ENCODE measurements at regions not wholly inside any gene's neighbourhood (a gene's known extent, or its start where the extent isn't known, plus 50 kb on each side); places are given as distances from the start of the nearest gene placed in this dataset.

- TF ChIP-seq CTCF (IDR thresholded peaks at IDR 0.05; ENCODE audit: unreplicated experiment): no peak
- Mint-ChIP-seq H3K9me3 (ENCODE audit: unreplicated experiment) (no peaks in the 10 kb centered on the region), H3K27me3 (ENCODE audit: insufficient read depth, unreplicated experiment) (peaks cover 29% of the 10 kb centered on the region), H3K27ac (ENCODE audit: low read depth, unreplicated experiment) (no peak overlapping the region), H3K4me3 (ENCODE audit: unreplicated experiment) (no peak overlapping the region), H3K4me1 (ENCODE audit: insufficient read depth, unreplicated experiment) (peaks cover 13% of the 10 kb centered on the region), H3K36me3 (ENCODE audit: insufficient read depth, unreplicated experiment) (no peaks in the 10 kb centered on the region)
- ChIA-PET CTCF (no interaction called here), POLR2A (no interaction called here)
- DNase-seq (ENCODE audit: unreplicated experiment): peak; percentile 4
- intact Hi-C loops (cut with micrococcal nuclease): no loop called here
- no TSS peak for BruUV-seq (replicated peaks)
Measured at GRCh38 chr18:71336576-71337210, 1047.8 kb downstream of the SOCS6 start.

DNA sequence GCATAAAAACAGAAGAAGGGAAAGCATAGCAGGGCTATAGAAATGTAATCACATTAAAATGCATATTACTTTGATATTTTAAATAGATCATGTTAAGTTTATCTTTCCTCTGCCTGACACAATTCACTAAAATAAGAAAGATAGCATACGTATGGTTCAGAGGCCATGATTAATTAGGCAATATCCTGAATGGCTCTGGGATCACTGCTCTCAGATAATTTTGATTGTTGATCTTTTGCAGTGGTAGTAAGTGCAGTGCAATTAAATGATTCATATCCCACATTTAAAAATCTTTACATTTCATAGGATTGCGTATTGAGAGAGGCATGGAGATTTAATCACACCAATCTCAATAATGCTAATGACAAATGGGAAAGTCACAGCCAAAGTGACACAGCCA lies 1040.7 kb downstream of the SOCS6 start:
- Mint-ChIP-seq H3K9me3 (ENCODE audit: unreplicated experiment) (peaks cover 8% of the 10 kb centered on the region), H3K36me3 (ENCODE audit: insufficient read depth, unreplicated experiment) (no peaks in the 10 kb centered on the region), H3K27me3 (ENCODE audit: insufficient read depth, unreplicated experiment) (peaks cover 32% of the 10 kb centered on the region), H3K27ac (ENCODE audit: low read depth, unreplicated experiment) (no peak overlapping the region), H3K4me3 (ENCODE audit: unreplicated experiment) (no peak overlapping the region), H3K4me1 (ENCODE audit: insufficient read depth, unreplicated experiment) (peaks cover 6% of the 10 kb centered on the region)
- intact Hi-C loops (cut with micrococcal nuclease): no loop called here
- ChIA-PET POLR2A (interaction anchor here (0.7 kb wide), 1 partner anchor 1063 kb away, joined by 3 read pairs; no protein-coding TSS in a partner anchor), CTCF (no interaction called here)
- DNase-seq (ENCODE audit: unreplicated experiment): no peak
- no TSS peak for BruUV-seq (replicated peaks)
- TF ChIP-seq CTCF (IDR thresholded peaks at IDR 0.05; ENCODE audit: unreplicated experiment): no peak

- DNase-seq (ENCODE audit: unreplicated experiment): no peak
- H3K36me3 Mint-ChIP-seq (ENCODE audit: insufficient read depth, unreplicated experiment): no peaks in the 10 kb centered on the region
- peaks cover 36% of the 10 kb centered on the region for H3K27me3 Mint-ChIP-seq (ENCODE audit: insufficient read depth, unreplicated experiment)
- no peak overlapping the region for H3K27ac Mint-ChIP-seq (ENCODE audit: low read depth, unreplicated experiment)
- peaks cover 6% of the 10 kb centered on the region for H3K4me1 Mint-ChIP-seq (ENCODE audit: insufficient read depth, unreplicated experiment)
- H3K4me3 Mint-ChIP-seq (ENCODE audit: unreplicated experiment): no peak overlapping the region
- peaks cover 8% of the 10 kb centered on the region for H3K9me3 Mint-ChIP-seq (ENCODE audit: unreplicated experiment)
- ChIA-PET POLR2A (interaction anchor here (0.7 kb wide), 1 partner anchor 1064 kb away, joined by 3 read pairs; no protein-coding TSS in a partner anchor), CTCF (interaction anchor here (0.5 kb wide), 1 partner anchor 635 kb away, joined by 4 read pairs; no protein-coding TSS in a partner anchor)
- BruUV-seq (replicated peaks): no TSS peak
- intact Hi-C loops (cut with micrococcal nuclease): no loop called here
- TF ChIP-seq CTCF (IDR thresholded peaks at IDR 0.05; ENCODE audit: unreplicated experiment): no peak
Measured at GRCh38 chr18:71329114-71329513, 1040.3 kb downstream of the SOCS6 start.

- H3K4me3 Mint-ChIP-seq (ENCODE audit: unreplicated experiment): no peak overlapping the region
- ChIA-PET POLR2A (no interaction called here), CTCF (interaction anchor here (1.1 kb wide), 1 partner anchor 8 kb away, joined by 3 read pairs; no protein-coding TSS in a partner anchor)
- no peaks in the 10 kb centered on the region for H3K36me3 Mint-ChIP-seq (ENCODE audit: insufficient read depth, unreplicated experiment)
- H3K9me3 Mint-ChIP-seq (ENCODE audit: unreplicated experiment): peaks cover 8% of the 10 kb centered on the region
- BruUV-seq (replicated peaks): no TSS peak
- no peak for TF ChIP-seq CTCF (IDR thresholded peaks at IDR 0.05; ENCODE audit: unreplicated experiment)
- no peak for DNase-seq (ENCODE audit: unreplicated experiment)
- no peak overlapping the region for H3K27ac Mint-ChIP-seq (ENCODE audit: low read depth, unreplicated experiment)
- peaks cover 32% of the 10 kb centered on the region for H3K27me3 Mint-ChIP-seq (ENCODE audit: insufficient read depth, unreplicated experiment)
- peaks cover 6% of the 10 kb centered on the region for H3K4me1 Mint-ChIP-seq (ENCODE audit: insufficient read depth, unreplicated experiment)
- intact Hi-C loops (cut with micrococcal nuclease): no loop called here
Measured at GRCh38 chr18:71327850-71328249, 1039.0 kb downstream of the SOCS6 start.

Data from MCF 10A (cell line).